ENCODE measurements at regions not wholly inside any gene's neighbourhood (a gene's known extent, or its start where the extent isn't known, plus 50 kb on each side); places are given as distances from the start of the nearest gene placed in this dataset.

GRCh38 chr19:29364224-29364726, 151.3 kb upstream of the UQCRFS1 start:
- no peak for TF ChIP-seq CTCF (conservative IDR thresholded peaks at IDR 0.05; ENCODE audit: low read depth)
- no peak for DNase-seq (ENCODE audit: low spot score)
- ChIA-PET POLR2A (ENCODE audit: low non-redundant PET) (no interaction called here), CTCF (no interaction called here)
- no peak overlapping the region for H3K27ac ChIP-seq

- TF ChIP-seq CTCF (conservative IDR thresholded peaks at IDR 0.05; ENCODE audit: low read depth) = no peak
- no peak for DNase-seq (ENCODE audit: low spot score)
- CTCF ChIA-PET = no interaction called here
- POLR2A ChIA-PET (ENCODE audit: low non-redundant PET) = no interaction called here
- H3K27ac ChIP-seq = no peak overlapping the region
These were observed 152.0 kb upstream of the UQCRFS1 start for GRCh38 chr19:29364999-29365398.

GRCh38 chr19:29365836-29366417, 153.0 kb upstream of the UQCRFS1 start:
- ChIA-PET CTCF (no interaction called here), POLR2A (ENCODE audit: low non-redundant PET) (no interaction called here)
- no peak for TF ChIP-seq CTCF (conservative IDR thresholded peaks at IDR 0.05; ENCODE audit: low read depth)
- DNase-seq (ENCODE audit: low spot score) = no peak
- H3K27ac ChIP-seq = no peak overlapping the region

GRCh38 chr19:29366757-29367156, 153.8 kb upstream of the UQCRFS1 start:
- POLR2A ChIA-PET (ENCODE audit: low non-redundant PET) = no interaction called here
- CTCF ChIA-PET = no interaction called here
- TF ChIP-seq CTCF (conservative IDR thresholded peaks at IDR 0.05; ENCODE audit: low read depth) = no peak
- no peak for DNase-seq (ENCODE audit: low spot score)
- no peak overlapping the region for H3K27ac ChIP-seq

- ChIA-PET CTCF (interaction anchor here (0.6 kb wide), 1 partner anchor 10 kb away, joined by 3 read pairs; no protein-coding TSS in a partner anchor), POLR2A (ENCODE audit: low non-redundant PET) (no interaction called here)
- DNase-seq (ENCODE audit: low spot score) = no peak
- no peak for TF ChIP-seq CTCF (conservative IDR thresholded peaks at IDR 0.05; ENCODE audit: low read depth)
- H3K27ac ChIP-seq = no peak overlapping the region
These were observed 154.9 kb upstream of the UQCRFS1 start for GRCh38 chr19:29367791-29368222.

- ChIA-PET POLR2A (ENCODE audit: low non-redundant PET) (no interaction called here), CTCF (no interaction called here)
- no peak for TF ChIP-seq CTCF (conservative IDR thresholded peaks at IDR 0.05; ENCODE audit: low read depth)
- DNase-seq (ENCODE audit: low spot score) = no peak
- H3K27ac ChIP-seq = no peak overlapping the region
These were observed 155.5 kb upstream of the VSTM2B start for GRCh38 chr19:29370276-29370675.
